DND-41 (cell line): ENCODE measurements at regions not wholly inside any gene's neighbourhood (a gene's known extent, or its start where the extent isn't known, plus 50 kb on each side); places are given as distances from the start of the nearest gene placed in this dataset.

Experiments used
- EZH2 ChIP-seq: IDR thresholded peaks from 3 replicates; pipeline ENCODE4 v1.6.1; 2012; ENCODE audit warnings: borderline replicate concordance, low read depth, mild to moderate bottlenecking, moderate library complexity, low read length, inconsistent platforms; ENCODE audit not compliant: severe bottlenecking
- TF ChIP-seq, protein P1 (sequence below): IDR thresholded peaks from 2 replicates; pipeline ENCODE4 v1.5.1; 2012; ENCODE audit warnings: borderline replicate concordance, low read length, moderate library complexity, mild to moderate bottlenecking; ENCODE audit not compliant: poor library complexity, severe bottlenecking; ENCODE audit errors: extremely low read depth

GRCh38 chr3:21020043-21020442 is 731.0 kb downstream of the ZNF385D start:
- TF ChIP-seq, protein P1, sequence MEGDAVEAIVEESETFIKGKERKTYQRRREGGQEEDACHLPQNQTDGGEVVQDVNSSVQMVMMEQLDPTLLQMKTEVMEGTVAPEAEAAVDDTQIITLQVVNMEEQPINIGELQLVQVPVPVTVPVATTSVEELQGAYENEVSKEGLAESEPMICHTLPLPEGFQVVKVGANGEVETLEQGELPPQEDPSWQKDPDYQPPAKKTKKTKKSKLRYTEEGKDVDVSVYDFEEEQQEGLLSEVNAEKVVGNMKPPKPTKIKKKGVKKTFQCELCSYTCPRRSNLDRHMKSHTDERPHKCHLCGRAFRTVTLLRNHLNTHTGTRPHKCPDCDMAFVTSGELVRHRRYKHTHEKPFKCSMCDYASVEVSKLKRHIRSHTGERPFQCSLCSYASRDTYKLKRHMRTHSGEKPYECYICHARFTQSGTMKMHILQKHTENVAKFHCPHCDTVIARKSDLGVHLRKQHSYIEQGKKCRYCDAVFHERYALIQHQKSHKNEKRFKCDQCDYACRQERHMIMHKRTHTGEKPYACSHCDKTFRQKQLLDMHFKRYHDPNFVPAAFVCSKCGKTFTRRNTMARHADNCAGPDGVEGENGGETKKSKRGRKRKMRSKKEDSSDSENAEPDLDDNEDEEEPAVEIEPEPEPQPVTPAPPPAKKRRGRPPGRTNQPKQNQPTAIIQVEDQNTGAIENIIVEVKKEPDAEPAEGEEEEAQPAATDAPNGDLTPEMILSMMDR: no peak
- TF ChIP-seq EZH2: no peak
